Esophagus squamous epithelium (tissue), 4 donors: ENCODE measurements at regions not wholly inside any gene's neighbourhood (a gene's known extent, or its start where the extent isn't known, plus 50 kb on each side); places are given as distances from the start of the nearest gene placed in this dataset.

ENCODE experiments used
- POLR2A ChIP-seq, 4 donors: fragments of 450-650 bp; IDR thresholded peaks; one replicate each; pipeline ENCODE4 v1.6.1; 2017; ENCODE audit warnings: antibody characterized with exemption in 4 of 4, mild to moderate bottlenecking in 4 of 4, moderate library complexity in 3 of 4
- TF ChIP-seq, protein P1 (sequence below), 6 experiments: fragments of 450-650 bp in 4 of 6; fragments of 200-600 bp in 2 of 6; sonication (generic) in 2 of 6; IDR thresholded peaks; one replicate each; pipeline ENCODE4 v1.5.1; 2016 to 2019; ENCODE audit warnings: antibody characterized with exemption in 6 of 6, mild to moderate bottlenecking in 4 of 6, moderate library complexity in 4 of 6

DNA sequence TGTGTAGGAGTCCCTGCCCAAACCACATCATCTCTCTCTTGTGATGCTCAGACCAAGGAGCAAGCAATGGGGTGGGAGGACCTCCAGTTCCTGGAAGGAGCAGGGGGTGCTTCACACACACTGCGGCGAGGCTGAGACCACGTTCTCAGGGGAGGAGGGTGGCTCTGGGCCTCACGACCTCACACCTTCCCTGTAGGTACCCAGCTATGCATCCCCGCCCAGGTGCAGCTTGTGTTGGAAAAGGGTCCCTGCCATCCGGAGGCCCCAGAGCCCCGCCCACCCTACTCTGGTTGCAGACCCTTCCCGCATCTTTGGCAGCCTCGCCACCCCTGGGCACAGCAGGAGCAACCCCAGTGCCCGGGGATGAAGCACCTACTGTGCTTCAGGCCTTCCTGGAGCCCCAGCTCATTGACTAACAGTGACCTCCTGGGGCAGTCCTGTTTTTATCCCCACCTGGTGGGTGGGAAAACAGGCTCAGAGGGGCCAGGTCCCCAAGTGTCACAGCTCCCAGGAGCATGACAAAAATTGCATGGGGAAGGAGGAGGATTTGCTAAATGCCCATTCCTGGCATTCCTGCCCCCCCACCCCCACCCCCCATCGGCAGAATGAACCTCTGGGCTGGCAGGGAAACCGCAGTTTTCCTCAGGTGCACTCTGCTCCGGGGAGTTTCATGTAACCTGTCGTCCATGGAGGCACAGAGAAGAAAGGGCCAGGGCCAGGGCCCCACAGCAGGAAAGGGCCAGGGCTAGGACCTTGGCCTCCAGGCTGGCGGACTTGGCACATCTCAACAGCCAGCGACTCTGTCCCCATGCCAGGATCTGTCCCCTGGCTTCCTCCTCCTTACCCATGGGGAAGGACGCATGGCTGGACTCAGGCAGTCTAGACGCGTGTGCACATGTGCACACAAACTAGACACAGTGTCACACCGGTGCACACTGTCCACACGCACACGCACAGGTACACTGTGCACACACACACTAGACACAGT lies 81.0 kb downstream of the IGLL1 start:
- TF ChIP-seq, protein P1, sequence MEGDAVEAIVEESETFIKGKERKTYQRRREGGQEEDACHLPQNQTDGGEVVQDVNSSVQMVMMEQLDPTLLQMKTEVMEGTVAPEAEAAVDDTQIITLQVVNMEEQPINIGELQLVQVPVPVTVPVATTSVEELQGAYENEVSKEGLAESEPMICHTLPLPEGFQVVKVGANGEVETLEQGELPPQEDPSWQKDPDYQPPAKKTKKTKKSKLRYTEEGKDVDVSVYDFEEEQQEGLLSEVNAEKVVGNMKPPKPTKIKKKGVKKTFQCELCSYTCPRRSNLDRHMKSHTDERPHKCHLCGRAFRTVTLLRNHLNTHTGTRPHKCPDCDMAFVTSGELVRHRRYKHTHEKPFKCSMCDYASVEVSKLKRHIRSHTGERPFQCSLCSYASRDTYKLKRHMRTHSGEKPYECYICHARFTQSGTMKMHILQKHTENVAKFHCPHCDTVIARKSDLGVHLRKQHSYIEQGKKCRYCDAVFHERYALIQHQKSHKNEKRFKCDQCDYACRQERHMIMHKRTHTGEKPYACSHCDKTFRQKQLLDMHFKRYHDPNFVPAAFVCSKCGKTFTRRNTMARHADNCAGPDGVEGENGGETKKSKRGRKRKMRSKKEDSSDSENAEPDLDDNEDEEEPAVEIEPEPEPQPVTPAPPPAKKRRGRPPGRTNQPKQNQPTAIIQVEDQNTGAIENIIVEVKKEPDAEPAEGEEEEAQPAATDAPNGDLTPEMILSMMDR (IDR thresholded peaks at IDR 0.05): no peak
- TF ChIP-seq POLR2A (IDR thresholded peaks at IDR 0.05): no peak
